ENCODE measurements at regions not wholly inside any gene's neighbourhood (a gene's known extent, or its start where the extent isn't known, plus 50 kb on each side); places are given as distances from the start of the nearest gene placed in this dataset.

DNA sequence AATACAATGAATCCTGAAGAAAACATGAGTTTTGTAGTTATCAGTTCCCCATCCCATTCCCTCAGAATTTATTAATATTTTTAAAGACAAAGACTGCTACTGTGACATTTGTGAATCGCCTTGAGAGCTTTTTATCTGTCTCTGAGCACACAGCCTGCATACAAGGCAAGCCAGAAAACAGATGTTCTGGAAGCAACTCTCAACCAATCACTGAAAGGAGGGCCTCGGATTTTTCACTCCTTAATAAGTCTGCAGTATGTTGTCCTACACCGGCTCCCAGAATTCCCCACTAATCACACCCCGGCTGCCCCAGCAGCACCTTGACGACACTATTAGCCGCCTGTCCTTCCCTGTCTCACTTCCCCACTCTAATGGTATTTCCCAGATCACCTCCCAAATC, 138.5 kb downstream of the ZNF621 start:
- no peaks in the 10 kb centered on the region for H3K36me3 ChIP-seq (ENCODE audit: insufficient read depth, low read length)

DNA sequence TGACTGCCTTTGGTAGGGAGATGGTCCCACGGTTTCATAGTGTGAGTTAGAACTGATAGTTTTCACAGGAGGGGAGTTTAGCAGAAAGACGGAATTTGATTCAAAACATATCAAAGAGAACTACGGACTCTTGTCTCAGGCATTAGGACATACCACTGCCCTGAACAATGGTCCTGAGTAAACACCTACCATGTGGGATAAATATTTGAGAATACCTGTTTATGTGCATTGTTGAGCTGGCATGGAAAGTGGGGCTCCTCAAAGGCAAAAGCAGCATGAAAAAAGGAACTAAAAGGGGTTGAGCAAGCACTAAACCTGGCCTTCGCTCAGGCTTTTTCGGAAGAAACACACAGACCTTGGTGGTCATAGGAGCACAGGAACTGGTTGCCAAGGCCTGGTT, 144.4 kb downstream of the ZNF621 start:
- H3K4me2 ChIP-seq (ENCODE audit: insufficient read depth, low read length): no peak overlapping the region
- no peaks in the 10 kb centered on the region for H3K9me3 ChIP-seq (ENCODE audit: insufficient read depth, low read length, severe bottlenecking)
- ATAC-seq (ENCODE audit: insufficient read depth, low read depth) (no peak), DNase-seq (no peak)
- no peak overlapping the region for H3K4me3 ChIP-seq (ENCODE audit: low read depth in 1 of 2, low read length in 2 of 2)
- H3K27me3 ChIP-seq (ENCODE audit: insufficient read depth, low read length, poor library complexity): no peaks in the 10 kb centered on the region
- no peaks in the 10 kb centered on the region for H3K36me3 ChIP-seq (ENCODE audit: insufficient read depth, low read length)
- TF ChIP-seq, protein P1, sequence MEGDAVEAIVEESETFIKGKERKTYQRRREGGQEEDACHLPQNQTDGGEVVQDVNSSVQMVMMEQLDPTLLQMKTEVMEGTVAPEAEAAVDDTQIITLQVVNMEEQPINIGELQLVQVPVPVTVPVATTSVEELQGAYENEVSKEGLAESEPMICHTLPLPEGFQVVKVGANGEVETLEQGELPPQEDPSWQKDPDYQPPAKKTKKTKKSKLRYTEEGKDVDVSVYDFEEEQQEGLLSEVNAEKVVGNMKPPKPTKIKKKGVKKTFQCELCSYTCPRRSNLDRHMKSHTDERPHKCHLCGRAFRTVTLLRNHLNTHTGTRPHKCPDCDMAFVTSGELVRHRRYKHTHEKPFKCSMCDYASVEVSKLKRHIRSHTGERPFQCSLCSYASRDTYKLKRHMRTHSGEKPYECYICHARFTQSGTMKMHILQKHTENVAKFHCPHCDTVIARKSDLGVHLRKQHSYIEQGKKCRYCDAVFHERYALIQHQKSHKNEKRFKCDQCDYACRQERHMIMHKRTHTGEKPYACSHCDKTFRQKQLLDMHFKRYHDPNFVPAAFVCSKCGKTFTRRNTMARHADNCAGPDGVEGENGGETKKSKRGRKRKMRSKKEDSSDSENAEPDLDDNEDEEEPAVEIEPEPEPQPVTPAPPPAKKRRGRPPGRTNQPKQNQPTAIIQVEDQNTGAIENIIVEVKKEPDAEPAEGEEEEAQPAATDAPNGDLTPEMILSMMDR (IDR thresholded peaks at IDR 0.05; ENCODE audit: borderline replicate concordance, extremely low read depth, low read length, poor library complexity, severe bottlenecking): no peak
- H3K27ac ChIP-seq (ENCODE audit: low read length): no peak overlapping the region
- H3K4me1 ChIP-seq (ENCODE audit: insufficient read depth, low read length): no peaks in the 10 kb centered on the region
- H4K20me1 ChIP-seq (ENCODE audit: insufficient read depth, low read length): no peaks in the 10 kb centered on the region
- no peak overlapping the region for H3K9ac ChIP-seq (ENCODE audit: low read depth, low read length)
- no peaks in the 10 kb centered on the region for H3K79me2 ChIP-seq (ENCODE audit: insufficient read depth, low read length)
- no peak overlapping the region for H2AFZ ChIP-seq (ENCODE audit: low read depth, low read length)

More for the DNA sequence above, 138.5 kb downstream of the ZNF621 start:
- Histone ChIP-seq H3K4me2 (ENCODE audit: insufficient read depth, low read length) (no peak overlapping the region), H3K9ac (ENCODE audit: low read depth, low read length) (no peak overlapping the region), H3K27ac (ENCODE audit: low read length) (no peak overlapping the region), H3K4me1 (ENCODE audit: insufficient read depth, low read length) (no peaks in the 10 kb centered on the region), H4K20me1 (ENCODE audit: insufficient read depth, low read length) (no peaks in the 10 kb centered on the region), H3K27me3 (ENCODE audit: insufficient read depth, low read length, poor library complexity) (peaks cover 7% of the 10 kb centered on the region), H3K4me3 (ENCODE audit: low read depth in 1 of 2, low read length in 2 of 2) (no peak overlapping the region), H2AFZ (ENCODE audit: low read depth, low read length) (no peak overlapping the region), H3K79me2 (ENCODE audit: insufficient read depth, low read length) (no peaks in the 10 kb centered on the region), H3K9me3 (ENCODE audit: insufficient read depth, low read length, severe bottlenecking) (no peaks in the 10 kb centered on the region)
- DNase-seq (no peak), ATAC-seq (ENCODE audit: insufficient read depth, low read depth) (no peak)
- TF ChIP-seq EZH2 (IDR thresholded peaks at IDR 0.05; ENCODE audit: borderline replicate concordance, low read depth, low read length, severe bottlenecking): no peak
- TF ChIP-seq, protein P1 (IDR thresholded peaks at IDR 0.05; ENCODE audit: borderline replicate concordance, extremely low read depth, low read length, poor library complexity, severe bottlenecking): no peak

DNA sequence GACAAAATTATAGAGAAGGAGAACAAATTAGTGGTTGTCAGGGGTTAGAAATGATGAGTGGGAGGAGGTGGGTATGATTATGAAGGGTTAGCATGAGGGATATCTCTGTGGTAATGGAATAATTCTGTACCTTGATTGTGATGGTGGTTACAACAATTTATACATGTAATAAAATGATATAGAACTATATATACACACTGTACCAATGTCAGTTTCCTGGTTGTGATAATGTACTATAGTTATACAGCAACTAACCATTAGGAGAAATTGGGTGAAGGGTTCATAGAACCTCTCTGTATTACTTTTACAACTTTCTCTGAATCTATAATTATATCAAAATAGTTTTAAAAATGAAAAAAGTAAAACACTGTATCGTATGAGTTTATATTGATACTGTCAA, 148.1 kb downstream of the ZNF621 start:
- TF ChIP-seq, protein P1 (IDR thresholded peaks at IDR 0.05; ENCODE audit: borderline replicate concordance, extremely low read depth, low read length, poor library complexity, severe bottlenecking): no peak
- TF ChIP-seq EZH2 (IDR thresholded peaks at IDR 0.05; ENCODE audit: borderline replicate concordance, low read depth, low read length, severe bottlenecking): no peak
- Histone ChIP-seq H3K9me3 (ENCODE audit: insufficient read depth, low read length, severe bottlenecking) (no peaks in the 10 kb centered on the region), H4K20me1 (ENCODE audit: insufficient read depth, low read length) (no peaks in the 10 kb centered on the region), H3K27ac (ENCODE audit: low read length) (no peak overlapping the region), H3K9ac (ENCODE audit: low read depth, low read length) (no peak overlapping the region), H3K79me2 (ENCODE audit: insufficient read depth, low read length) (no peaks in the 10 kb centered on the region), H3K27me3 (ENCODE audit: insufficient read depth, low read length, poor library complexity) (no peaks in the 10 kb centered on the region), H3K4me3 (ENCODE audit: low read depth in 1 of 2, low read length in 2 of 2) (no peak overlapping the region), H3K4me2 (ENCODE audit: insufficient read depth, low read length) (no peak overlapping the region), H2AFZ (ENCODE audit: low read depth, low read length) (no peak overlapping the region), H3K4me1 (ENCODE audit: insufficient read depth, low read length) (no peaks in the 10 kb centered on the region), H3K36me3 (ENCODE audit: insufficient read depth, low read length) (no peaks in the 10 kb centered on the region)
- ATAC-seq (ENCODE audit: insufficient read depth, low read depth): no peak
- DNase-seq: no peak

GRCh38 chr3:40677321-40677720, 152.6 kb downstream of the ZNF621 start:
- no peak overlapping the region for H3K27ac ChIP-seq (ENCODE audit: low read length)
- H4K20me1 ChIP-seq (ENCODE audit: insufficient read depth, low read length): no peaks in the 10 kb centered on the region
- no peaks in the 10 kb centered on the region for H3K36me3 ChIP-seq (ENCODE audit: insufficient read depth, low read length)
- TF ChIP-seq, protein P1 (IDR thresholded peaks at IDR 0.05; ENCODE audit: borderline replicate concordance, extremely low read depth, low read length, poor library complexity, severe bottlenecking): no peak
- no peak for TF ChIP-seq EZH2 (IDR thresholded peaks at IDR 0.05; ENCODE audit: borderline replicate concordance, low read depth, low read length, severe bottlenecking)
- ATAC-seq (ENCODE audit: insufficient read depth, low read depth) (no peak), DNase-seq (no peak)
- no peak overlapping the region for H3K4me3 ChIP-seq (ENCODE audit: low read depth in 1 of 2, low read length in 2 of 2)
- no peak overlapping the region for H3K4me2 ChIP-seq (ENCODE audit: insufficient read depth, low read length)
- H3K27me3 ChIP-seq (ENCODE audit: insufficient read depth, low read length, poor library complexity): peaks cover 5% of the 10 kb centered on the region
- no peaks in the 10 kb centered on the region for H3K79me2 ChIP-seq (ENCODE audit: insufficient read depth, low read length)
- no peak overlapping the region for H2AFZ ChIP-seq (ENCODE audit: low read depth, low read length)
- no peaks in the 10 kb centered on the region for H3K4me1 ChIP-seq (ENCODE audit: insufficient read depth, low read length)
- H3K9me3 ChIP-seq (ENCODE audit: insufficient read depth, low read length, severe bottlenecking): no peaks in the 10 kb centered on the region
- H3K9ac ChIP-seq (ENCODE audit: low read depth, low read length): no peak overlapping the region

Data from DND-41 (cell line).